ENCODE measurements at regions not wholly inside any gene's neighbourhood (a gene's known extent, or its start where the extent isn't known, plus 50 kb on each side); places are given as distances from the start of the nearest gene placed in this dataset.

DNA sequence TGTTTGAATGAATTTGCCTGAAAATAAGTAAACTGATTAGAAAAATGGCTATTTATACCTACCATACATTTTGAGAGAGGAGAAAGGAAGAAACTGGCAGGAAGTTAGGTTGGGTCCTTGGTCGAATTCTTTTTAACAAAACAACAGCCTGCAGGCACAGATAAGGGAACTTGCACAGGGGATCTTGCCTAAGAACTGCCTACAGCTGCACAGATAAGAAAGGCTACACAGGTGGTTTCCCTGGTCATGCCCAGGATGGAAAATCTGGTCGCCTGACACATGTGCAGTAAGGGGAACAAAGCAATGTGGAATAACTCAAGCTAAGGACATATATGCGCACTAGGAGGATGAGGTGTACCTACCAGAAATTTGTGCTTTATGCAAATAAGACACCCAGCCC, 732.1 kb upstream of the POT1 start:
- 41 to 44% methylated on average over 3 of the region's 3 CpGs for WGBS, 2 donors
- no peak overlapping the region for H3K4me3 ChIP-seq (ENCODE audit: low read depth, poor library complexity, severe bottlenecking)

DNA sequence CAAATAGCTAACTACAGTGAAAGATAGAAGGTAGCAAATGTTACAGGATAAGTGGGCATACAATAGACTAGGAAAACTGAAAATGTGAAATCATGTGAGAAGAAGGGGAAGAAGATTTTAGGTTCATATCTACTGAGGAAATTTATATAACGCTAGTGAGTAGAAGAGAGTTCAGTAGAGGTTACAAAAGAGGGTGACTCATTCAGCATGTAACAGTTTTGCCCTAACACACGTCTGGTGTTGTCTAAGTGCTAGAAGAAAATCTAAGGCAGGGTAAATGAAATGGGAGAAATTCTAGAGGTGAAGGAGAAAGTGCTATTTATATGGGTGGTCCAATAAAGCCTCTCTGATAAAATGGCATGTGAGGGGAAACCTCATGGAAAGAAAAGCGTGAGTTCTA, 731.4 kb upstream of the POT1 start:
- H3K4me3 ChIP-seq (ENCODE audit: low read depth, poor library complexity, severe bottlenecking), result no peak overlapping the region
- intact Hi-C loops (cut with DNase I; ENCODE audit: low total_unique reads), result no loop called here
- DNase-seq (ENCODE audit: low spot score in 2 of 2), result no peak
- no peak for TF ChIP-seq POLR2A (IDR thresholded peaks at IDR 0.05)
- TF ChIP-seq, protein P1, sequence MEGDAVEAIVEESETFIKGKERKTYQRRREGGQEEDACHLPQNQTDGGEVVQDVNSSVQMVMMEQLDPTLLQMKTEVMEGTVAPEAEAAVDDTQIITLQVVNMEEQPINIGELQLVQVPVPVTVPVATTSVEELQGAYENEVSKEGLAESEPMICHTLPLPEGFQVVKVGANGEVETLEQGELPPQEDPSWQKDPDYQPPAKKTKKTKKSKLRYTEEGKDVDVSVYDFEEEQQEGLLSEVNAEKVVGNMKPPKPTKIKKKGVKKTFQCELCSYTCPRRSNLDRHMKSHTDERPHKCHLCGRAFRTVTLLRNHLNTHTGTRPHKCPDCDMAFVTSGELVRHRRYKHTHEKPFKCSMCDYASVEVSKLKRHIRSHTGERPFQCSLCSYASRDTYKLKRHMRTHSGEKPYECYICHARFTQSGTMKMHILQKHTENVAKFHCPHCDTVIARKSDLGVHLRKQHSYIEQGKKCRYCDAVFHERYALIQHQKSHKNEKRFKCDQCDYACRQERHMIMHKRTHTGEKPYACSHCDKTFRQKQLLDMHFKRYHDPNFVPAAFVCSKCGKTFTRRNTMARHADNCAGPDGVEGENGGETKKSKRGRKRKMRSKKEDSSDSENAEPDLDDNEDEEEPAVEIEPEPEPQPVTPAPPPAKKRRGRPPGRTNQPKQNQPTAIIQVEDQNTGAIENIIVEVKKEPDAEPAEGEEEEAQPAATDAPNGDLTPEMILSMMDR (IDR thresholded peaks at IDR 0.05), result no peak
- WGBS, 2 donors, result 52 to 57% methylated on average over 3 of the region's 3 CpGs

More for the DNA sequence above, 732.1 kb upstream of the POT1 start:
- DNase-seq (ENCODE audit: low spot score in 2 of 2), result no peak
- TF ChIP-seq POLR2A (IDR thresholded peaks at IDR 0.05), result no peak
- intact Hi-C loops (cut with DNase I; ENCODE audit: low total_unique reads), result no loop called here

DNA sequence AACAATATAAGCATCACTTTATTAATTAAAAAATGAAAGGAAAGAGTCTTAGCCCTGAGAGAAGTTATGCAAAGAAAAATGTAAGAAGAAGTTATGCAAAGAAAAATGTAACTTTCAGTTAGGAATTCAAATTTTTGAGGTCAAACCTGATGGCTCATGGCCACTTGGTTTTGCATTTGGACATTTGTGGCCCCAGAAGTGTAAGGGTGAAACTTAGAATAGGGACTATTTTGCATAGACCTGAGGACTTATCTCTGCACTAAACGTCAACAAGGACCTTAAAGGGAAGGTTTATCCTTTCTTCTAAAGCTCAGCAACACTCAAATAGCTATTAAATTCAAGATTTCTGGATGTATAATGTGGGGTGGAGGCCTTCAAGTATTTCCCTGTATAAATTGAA, 724.5 kb upstream of the POT1 start:
- no peak for DNase-seq (ENCODE audit: low spot score in 2 of 2)
- intact Hi-C loops (cut with DNase I; ENCODE audit: low total_unique reads), result no loop called here
- no peak for TF ChIP-seq POLR2A (IDR thresholded peaks at IDR 0.05)
- TF ChIP-seq, protein P1 (IDR thresholded peaks at IDR 0.05), result no peak
- H3K4me3 ChIP-seq (ENCODE audit: low read depth, poor library complexity, severe bottlenecking), result no peak overlapping the region
- 68 to 79% methylated on average over 1 of the region's 1 CpG for WGBS, 2 donors

DNA sequence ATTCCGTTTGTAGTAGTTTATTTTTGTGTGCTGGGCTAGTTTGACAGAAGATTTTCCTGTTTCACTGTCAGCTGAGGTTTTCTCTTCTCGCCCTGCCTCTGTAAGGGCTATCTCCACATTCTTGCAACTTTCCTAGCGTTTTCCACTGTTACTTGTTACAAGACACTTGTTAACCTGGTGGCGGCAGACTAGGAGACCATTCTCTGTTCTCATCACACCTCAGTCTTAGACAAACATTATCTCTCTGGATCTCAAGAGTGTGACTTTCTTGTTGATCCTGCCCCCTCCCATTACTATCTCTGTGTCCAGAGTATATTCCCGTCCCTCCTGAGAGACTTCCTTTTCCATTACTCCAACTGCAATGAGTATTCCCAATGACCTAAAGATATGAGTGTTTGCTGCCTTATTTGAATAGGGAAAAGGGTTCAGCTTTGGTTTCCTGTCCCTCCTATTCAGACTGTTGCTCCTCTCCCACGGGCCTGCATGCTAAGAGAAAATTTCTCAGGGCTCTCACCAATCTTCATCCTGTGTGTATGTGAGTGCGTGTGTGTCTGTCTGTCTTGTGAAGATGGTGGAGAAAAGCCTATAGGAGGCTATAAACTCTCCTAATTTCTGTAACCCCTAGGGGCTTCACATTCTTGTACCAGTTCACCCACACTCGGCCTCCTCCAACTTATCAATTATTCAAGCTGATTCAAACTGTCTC, 722.4 kb upstream of the POT1 start:
- no peak overlapping the region for H3K4me3 ChIP-seq (ENCODE audit: low read depth, poor library complexity, severe bottlenecking)
- 70 to 71% methylated on average over 8 of the region's 8 CpGs for WGBS, 2 donors
- no peak for DNase-seq (ENCODE audit: low spot score in 2 of 2)
- no peak for TF ChIP-seq POLR2A (IDR thresholded peaks at IDR 0.05)
- TF ChIP-seq, protein P1 (IDR thresholded peaks at IDR 0.05), result no peak
- intact Hi-C loops (cut with DNase I; ENCODE audit: low total_unique reads), result no loop called here

DNA sequence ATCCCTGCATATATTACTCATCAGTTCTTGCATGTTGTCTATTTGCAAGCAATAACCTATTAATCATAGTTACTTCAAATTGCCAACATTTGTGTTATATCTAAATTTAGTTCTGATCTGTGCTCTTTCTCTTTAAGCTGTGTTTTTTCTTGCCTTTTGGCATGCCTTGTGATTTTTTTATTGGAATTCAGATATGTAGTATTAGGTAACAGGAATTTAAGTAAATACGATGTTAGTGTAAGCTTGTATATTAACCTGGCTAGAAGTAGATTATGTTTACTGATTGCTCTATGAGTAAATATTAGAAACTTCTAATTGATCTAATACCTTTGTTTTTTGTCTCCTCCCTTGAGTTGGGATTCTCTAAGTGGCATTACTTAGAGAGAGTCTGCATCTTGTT, 718.9 kb upstream of the POT1 start:
- TF ChIP-seq, protein P1 (IDR thresholded peaks at IDR 0.05), result no peak
- TF ChIP-seq POLR2A (IDR thresholded peaks at IDR 0.05), result no peak
- WGBS, 2 donors, result 54 to 55% methylated on average over 1 of the region's 1 CpG
- H3K4me3 ChIP-seq (ENCODE audit: low read depth, poor library complexity, severe bottlenecking), result no peak overlapping the region
- intact Hi-C loops (cut with DNase I; ENCODE audit: low total_unique reads), result no loop called here
- DNase-seq (ENCODE audit: low spot score in 2 of 2), result no peak

DNA sequence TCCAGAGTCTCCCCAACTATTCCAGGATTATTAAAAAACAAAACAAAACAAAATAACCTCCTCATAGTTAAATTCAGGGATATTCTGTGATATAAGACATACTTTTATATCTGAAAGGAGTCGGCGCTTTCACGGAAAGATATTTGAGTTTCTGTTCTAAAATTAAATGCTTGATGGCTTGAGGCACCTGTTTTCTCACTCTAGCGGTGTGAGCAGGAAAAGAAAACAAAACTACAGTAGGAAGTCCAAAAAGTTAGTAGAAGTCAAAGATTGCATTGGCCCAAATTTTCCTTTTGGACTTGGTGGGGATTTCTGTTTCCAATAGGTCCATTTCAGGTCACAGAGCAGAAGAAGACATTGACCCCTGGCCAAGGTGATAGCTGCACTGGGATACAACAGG, 716.1 kb upstream of the POT1 start:
- TF ChIP-seq POLR2A (IDR thresholded peaks at IDR 0.05), result no peak
- TF ChIP-seq, protein P1 (IDR thresholded peaks at IDR 0.05), result no peak
- H3K4me3 ChIP-seq (ENCODE audit: low read depth, poor library complexity, severe bottlenecking), result no peak overlapping the region
- WGBS, 2 donors, result 77 to 82% methylated on average over 4 of the region's 4 CpGs
- no peak for DNase-seq (ENCODE audit: low spot score in 2 of 2)
- intact Hi-C loops (cut with DNase I; ENCODE audit: low total_unique reads), result no loop called here
